ENCODE measurements at regions not wholly inside any gene's neighbourhood (a gene's known extent, or its start where the extent isn't known, plus 50 kb on each side); places are given as distances from the start of the nearest gene placed in this dataset.
"Not testable (repeated sequence)": the region's sequence is repeated elsewhere in the genome, so short reads cannot be mapped to it uniquely, and the experiment has no call there.

DNA sequence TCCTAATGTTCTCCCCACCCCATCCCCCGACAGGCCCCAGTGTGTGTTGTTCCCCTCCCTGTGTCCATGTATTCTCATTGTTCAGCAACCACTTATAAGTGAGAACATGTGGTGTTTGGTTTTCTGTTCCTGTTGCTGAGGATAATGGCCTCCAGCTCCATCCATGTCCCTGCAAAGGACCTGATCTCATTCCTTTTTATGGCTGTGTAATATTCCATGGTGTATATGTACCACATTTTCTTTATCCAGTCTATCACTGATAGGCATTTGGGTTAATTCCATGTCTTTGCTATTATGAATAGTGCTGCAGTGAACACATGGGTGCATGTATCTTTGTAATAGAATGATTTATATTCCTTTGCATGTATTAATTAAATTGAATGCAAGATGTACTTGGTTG is 104.8 kb upstream of the WIPF3 start:
- not testable (repeated sequence) for DNase-seq (ENCODE audit: low read depth in 2 of 2)

DNA sequence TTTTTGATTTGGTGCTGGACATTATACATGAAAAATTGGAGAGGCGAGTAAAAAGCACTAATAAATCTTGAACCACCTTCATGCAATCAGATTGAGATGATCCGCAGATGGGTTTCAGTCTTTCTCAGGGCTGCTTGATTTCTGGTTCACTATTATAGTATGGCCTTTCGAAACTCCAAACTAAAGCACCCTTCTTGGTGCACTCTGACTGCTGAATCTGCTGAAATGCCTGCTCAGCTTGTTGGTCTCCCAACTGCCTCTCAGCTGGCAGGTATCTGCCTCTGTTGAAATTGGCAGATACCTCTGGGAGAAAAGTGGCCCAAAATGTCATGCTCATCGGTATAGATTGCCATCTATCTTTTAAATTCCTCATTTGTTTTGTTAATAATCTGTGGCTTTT is 102.5 kb upstream of the WIPF3 start:
- not testable (repeated sequence) for DNase-seq (ENCODE audit: low read depth in 2 of 2)

GRCh38 chr7:29709002-29709401 is 97.3 kb upstream of the WIPF3 start:
- not testable (repeated sequence) for DNase-seq (ENCODE audit: low read depth in 2 of 2)

GRCh38 chr7:29723127-29723526 is 83.2 kb upstream of the WIPF3 start:
- DNase-seq (ENCODE audit: low read depth in 2 of 2) = not testable (repeated sequence)

DNA sequence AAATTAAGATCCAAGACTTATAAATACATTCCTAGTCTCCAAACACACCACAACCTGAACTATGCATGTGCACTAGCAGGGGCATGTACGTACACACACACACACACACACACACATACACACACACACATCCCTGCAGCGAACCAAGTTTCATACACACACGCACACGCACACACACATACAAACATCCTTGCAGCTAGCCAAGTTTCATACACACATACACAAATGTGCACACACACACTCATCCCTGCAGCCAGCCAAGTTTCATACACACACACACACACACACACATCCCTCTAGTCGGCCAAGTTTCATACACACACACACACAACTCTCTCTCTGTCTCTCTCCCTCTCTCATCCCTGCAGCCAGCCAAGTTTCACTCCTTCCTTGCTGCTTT is 82.7 kb upstream of the WIPF3 start:
- no peak for DNase-seq (ENCODE audit: low read depth in 2 of 2)

DNA sequence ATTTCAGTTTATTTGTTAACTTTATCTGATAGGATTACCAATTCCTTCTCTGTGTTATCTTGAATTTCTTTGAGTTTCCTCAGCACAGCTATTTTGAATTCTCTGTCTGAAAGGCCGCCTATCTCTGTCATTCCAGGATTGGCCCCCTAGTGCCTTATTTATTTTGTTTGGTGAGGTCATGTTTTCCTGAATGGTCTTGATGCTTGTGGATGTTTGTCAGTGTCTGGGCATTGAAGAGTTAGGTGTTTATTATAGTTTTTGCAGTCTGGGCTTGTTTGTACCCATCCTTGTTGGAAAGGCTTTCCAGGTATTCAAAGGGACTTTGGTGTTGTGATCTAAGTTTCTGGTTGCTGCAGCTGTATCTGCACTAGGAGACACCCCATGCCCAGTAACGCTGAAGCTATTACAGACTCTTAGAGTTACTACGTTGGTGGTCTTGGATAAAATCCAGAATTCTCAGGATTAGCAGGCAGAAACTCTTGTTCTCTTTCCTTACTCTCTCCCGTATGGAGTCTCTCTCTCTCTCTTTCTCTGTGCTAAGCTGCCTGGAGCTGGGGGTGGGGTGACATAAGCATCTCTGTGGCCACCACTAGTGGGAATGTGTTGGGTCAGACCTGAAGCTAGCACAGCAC is 76.7 kb upstream of the WIPF3 start:
- not testable (repeated sequence) for DNase-seq (ENCODE audit: low read depth in 2 of 2)

DNA sequence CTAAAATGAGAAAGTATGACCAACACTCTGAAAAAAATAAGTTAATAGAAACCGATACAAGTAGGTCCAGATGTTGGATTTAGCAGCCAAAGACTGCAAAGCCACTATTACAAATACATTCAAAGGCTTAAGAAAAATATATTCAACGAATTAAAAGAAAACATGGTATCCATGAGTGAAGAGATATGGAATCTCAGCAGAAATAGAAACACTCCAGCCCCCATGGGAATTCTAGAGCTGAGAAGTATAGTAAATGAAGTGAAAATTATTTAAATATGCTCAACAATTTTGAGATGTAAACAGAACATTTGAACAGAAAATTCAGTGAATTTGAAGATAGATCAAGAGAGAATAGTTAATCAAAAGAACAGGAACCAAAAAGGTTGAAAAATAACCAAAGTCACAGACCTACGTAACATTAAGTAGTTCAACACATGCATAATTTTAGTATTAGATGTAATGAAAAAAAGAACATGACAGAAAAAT is 72.0 kb upstream of the WIPF3 start:
- no peak for DNase-seq (ENCODE audit: low read depth in 2 of 2)

GRCh38 chr7:29747645-29748245 is 58.6 kb upstream of the WIPF3 start:
- not testable (repeated sequence) for DNase-seq (ENCODE audit: low read depth in 2 of 2)

DNA sequence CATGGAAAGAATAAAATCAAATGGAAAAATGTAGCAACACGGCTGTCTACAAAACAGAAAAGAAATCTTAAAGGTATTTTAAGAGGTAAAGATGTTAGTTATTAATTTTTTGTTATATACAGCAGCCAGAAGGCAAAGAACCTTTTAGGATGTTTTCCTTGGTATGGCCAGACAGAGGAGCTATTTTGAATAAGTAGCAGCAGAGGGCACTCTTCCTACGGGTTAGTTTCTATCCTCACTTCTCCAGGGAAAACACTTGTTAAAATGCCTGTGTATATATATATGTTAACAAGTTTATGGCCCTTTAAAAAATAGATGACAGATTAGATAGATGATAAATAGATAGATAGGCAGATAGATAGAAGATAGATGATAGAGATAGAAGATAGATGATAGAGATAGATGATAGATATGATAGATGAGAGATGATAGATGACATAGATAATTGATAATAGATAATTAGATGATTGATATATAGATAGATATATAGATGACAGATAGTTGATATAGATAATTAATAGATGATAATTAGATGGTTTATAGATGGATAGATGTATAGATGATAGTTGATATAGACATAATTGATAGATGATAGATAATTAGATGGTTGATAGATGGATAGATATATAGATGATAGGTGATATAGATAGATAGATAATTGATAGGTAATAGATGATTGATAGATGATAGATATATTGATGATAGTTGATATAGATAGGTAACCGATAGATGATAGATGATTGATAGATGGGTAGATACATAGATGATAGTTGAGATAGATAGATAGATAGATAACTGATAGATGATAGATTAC is 57.8 kb upstream of the WIPF3 start:
- no peak for DNase-seq (ENCODE audit: low read depth in 2 of 2)

DNA sequence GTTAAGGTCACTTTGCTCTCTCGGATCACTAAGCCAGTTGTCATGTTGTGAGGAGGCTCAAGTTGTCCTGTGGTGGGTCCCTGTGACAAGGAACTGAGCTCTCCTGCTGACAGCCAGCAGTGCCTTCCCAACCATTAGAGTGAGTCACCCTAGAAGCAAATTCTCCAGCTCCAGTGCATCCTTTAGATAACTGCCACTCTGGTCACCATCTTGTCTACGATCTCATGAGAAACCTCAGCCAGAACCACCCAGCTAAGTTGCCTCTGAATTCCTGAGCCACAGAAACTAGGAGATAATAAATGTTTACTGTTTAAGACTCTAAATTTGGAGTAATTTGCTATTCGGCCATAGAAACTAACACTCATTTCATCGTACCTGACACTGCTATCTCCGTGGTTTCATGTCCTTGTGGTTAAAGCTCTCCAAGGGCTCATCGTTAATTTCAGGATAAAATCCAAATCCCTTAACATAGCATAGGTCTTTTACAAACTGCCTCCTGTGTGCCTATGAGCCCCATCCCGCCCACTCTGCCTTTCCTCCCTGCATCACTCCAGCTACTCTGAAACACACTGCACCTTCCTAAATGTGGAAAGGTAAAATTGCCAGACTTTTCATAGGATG is 56.5 kb upstream of the WIPF3 start:
- DNase-seq (ENCODE audit: low read depth in 2 of 2) = no peak

GRCh38 chr7:29750373-29750940 is 55.9 kb upstream of the WIPF3 start:
- DNase-seq (ENCODE audit: low read depth in 2 of 2) = not testable (repeated sequence)

GRCh38 chr7:29751012-29751411 is 55.3 kb upstream of the WIPF3 start:
- not testable (repeated sequence) for DNase-seq (ENCODE audit: low read depth in 2 of 2)

DNA sequence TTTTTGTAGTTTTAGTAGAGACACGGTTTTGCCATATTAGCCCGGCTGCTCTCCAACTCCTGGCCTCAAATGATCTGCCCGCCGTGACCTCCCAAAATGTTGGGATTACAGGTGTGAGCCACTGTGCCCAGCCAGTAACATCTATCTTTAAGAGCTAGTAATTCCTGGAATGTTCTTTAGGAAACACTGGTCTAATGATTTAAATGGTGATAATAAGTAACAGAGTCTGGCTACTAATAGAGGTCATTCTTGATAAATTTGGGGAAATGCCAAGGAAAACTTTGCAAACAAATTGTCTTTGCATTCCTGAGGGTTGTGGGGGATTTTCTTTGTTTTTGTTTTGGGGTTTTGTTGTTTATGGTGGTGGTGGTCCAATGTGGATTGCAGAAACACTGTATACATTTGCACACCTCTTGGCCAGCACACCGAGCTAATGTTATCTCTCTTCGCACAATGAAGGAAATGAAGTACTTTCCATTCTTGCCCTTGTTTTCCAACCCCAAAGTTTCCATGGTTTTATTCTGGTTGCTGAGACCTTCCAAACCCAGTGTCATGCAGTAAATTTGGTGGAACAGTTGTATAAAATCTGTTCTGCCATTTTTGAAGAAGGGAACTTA is 51.3 kb upstream of the WIPF3 start:
- DNase-seq (ENCODE audit: low read depth in 2 of 2) = no peak

All from stimulated activated CD4-positive, alpha-beta T cell treated with anti-CD3 and anti-CD28 coated beads, Interleukin-4, amount 100 ng/mL, for 48 hours (primary cell).